Esophagus squamous epithelium (tissue), 4 donors: ENCODE measurements at regions not wholly inside any gene's neighbourhood (a gene's known extent, or its start where the extent isn't known, plus 50 kb on each side); places are given as distances from the start of the nearest gene placed in this dataset.

Source experiments
- POLR2A ChIP-seq, 4 donors: fragments of 450-650 bp; IDR thresholded peaks; one replicate each; pipeline ENCODE4 v1.6.1; 2017; ENCODE audit warnings: antibody characterized with exemption in 4 of 4, mild to moderate bottlenecking in 4 of 4, moderate library complexity in 3 of 4
- TF ChIP-seq, protein P1 (sequence below), 6 experiments: fragments of 450-650 bp in 4 of 6; fragments of 200-600 bp in 2 of 6; sonication (generic) in 2 of 6; IDR thresholded peaks; one replicate each; pipeline ENCODE4 v1.5.1; 2016 to 2019; ENCODE audit warnings: antibody characterized with exemption in 6 of 6, mild to moderate bottlenecking in 4 of 6, moderate library complexity in 4 of 6

DNA sequence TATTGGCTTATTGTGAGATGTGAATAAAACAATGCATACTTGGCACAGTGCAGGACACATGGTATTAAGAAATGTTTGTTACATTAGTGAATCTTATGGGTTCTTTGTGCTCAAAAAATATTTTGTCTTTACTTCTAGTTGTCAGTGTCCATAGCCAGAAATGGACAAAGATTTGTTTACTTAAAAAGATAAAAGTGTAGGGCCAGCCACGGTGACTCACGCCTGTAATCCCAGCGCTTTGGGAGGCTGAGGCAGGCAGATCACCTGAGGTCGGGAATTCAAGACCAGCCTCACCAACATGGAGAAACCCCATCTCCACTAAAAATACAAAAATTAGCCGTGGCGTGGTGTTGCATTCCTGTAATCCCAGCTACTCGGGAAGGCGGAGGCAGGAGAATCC, 654.6 kb upstream of the NEGR1 start:
- TF ChIP-seq, protein P1, sequence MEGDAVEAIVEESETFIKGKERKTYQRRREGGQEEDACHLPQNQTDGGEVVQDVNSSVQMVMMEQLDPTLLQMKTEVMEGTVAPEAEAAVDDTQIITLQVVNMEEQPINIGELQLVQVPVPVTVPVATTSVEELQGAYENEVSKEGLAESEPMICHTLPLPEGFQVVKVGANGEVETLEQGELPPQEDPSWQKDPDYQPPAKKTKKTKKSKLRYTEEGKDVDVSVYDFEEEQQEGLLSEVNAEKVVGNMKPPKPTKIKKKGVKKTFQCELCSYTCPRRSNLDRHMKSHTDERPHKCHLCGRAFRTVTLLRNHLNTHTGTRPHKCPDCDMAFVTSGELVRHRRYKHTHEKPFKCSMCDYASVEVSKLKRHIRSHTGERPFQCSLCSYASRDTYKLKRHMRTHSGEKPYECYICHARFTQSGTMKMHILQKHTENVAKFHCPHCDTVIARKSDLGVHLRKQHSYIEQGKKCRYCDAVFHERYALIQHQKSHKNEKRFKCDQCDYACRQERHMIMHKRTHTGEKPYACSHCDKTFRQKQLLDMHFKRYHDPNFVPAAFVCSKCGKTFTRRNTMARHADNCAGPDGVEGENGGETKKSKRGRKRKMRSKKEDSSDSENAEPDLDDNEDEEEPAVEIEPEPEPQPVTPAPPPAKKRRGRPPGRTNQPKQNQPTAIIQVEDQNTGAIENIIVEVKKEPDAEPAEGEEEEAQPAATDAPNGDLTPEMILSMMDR (IDR thresholded peaks at IDR 0.05), result no peak
- TF ChIP-seq POLR2A (IDR thresholded peaks at IDR 0.05), result no peak
